PC-9 (cell line): ENCODE measurements at regions not wholly inside any gene's neighbourhood (a gene's known extent, or its start where the extent isn't known, plus 50 kb on each side); places are given as distances from the start of the nearest gene placed in this dataset.

Source experiments
- BruUV-seq: library from RNA; stranded (reverse); fragments of 400-500 nt; replicated peaks from 2 replicates; lab custom pipeline; 2021; lab: Mats Ljungman, UMichigan
- CTCF ChIA-PET: fragments of 300-600 bp; sonication (Branson Sonifier 250); formaldehyde crosslinking; loops from one replicate; lab custom pipeline; 2022; ENCODE audit warnings: antibody characterized with exemption; lab: Charles Lee
- POLR2A ChIA-PET: fragments of 300-600 bp; sonication (Branson Sonifier 250); formaldehyde crosslinking; loops from one replicate; lab custom pipeline; 2022; ENCODE audit warnings: antibody characterized with exemption; ENCODE audit not compliant: unreplicated experiment; lab: Charles Lee
- DNase-seq, 2 experiments: peaks; one replicate each; pipeline versions ENCODE4 v3.0.0 to v3.0.0-alpha.2; 2015 to 2022; ENCODE audit warnings: mixed read lengths in 1 of 2
- H2AFZ ChIP-seq: fragments of 200-600 bp; sonication (generic); 2 replicates; pipeline ENCODE4 v1.8.1; 2017; ENCODE audit warnings: antibody characterized with exemption
- H3F3A ChIP-seq: fragments of 200-600 bp; sonication (generic); 2 replicates; pipeline ENCODE4 v1.8.1; 2017; ENCODE audit warnings: antibody characterized with exemption, mild to moderate bottlenecking, low read depth; ENCODE audit not compliant: insufficient read depth
- H3K27ac ChIP-seq: fragments of 200-600 bp; sonication (generic); 2 replicates; pipeline ENCODE4 v1.6.1; 2016; ENCODE audit warnings: mixed run types
- H3K27me3 ChIP-seq: fragments of 200-600 bp; sonication (generic); 2 replicates; pipeline ENCODE4 v1.6.1; 2016; ENCODE audit warnings: low read depth, mixed run types; ENCODE audit not compliant: insufficient read depth
- H3K36me3 ChIP-seq: fragments of 200-600 bp; sonication (generic); 2 replicates; pipeline ENCODE4 v1.6.1; 2016; ENCODE audit warnings: low read depth, mixed run types
- H3K4me1 ChIP-seq: fragments of 200-600 bp; sonication (generic); replicated peaks from 2 replicates; pipeline ENCODE4 v1.6.1; 2016; ENCODE audit warnings: mixed run types; ENCODE audit not compliant: insufficient read depth
- H3K4me2 ChIP-seq: fragments of 200-600 bp; sonication (generic); 2 replicates; pipeline ENCODE4 v1.6.1; 2017; ENCODE audit warnings: mixed run types
- H3K4me3 ChIP-seq: fragments of 200-600 bp; sonication (generic); 2 replicates; pipeline ENCODE4 v1.6.1; 2016; ENCODE audit warnings: mixed run types
- H3K79me2 ChIP-seq: fragments of 200-600 bp; sonication (generic); 2 replicates; pipeline ENCODE4 v1.6.1; 2017; ENCODE audit warnings: low read depth, mixed run types
- H3K9me2 ChIP-seq: fragments of 200-600 bp; sonication (generic); 2 replicates; pipeline ENCODE4 v1.8.1; 2017; ENCODE audit warnings: mild to moderate bottlenecking; ENCODE audit not compliant: insufficient read depth
- H3K9me3 ChIP-seq: fragments of 200-600 bp; sonication (generic); 2 replicates; pipeline ENCODE4 v1.8.1; 2016; ENCODE audit warnings: low read depth; ENCODE audit not compliant: insufficient read depth
- H4K20me1 ChIP-seq: fragments of 200-600 bp; sonication (generic); 2 replicates; pipeline ENCODE4 v1.8.1; 2017; ENCODE audit not compliant: insufficient read depth
- CTCF ChIP-seq: fragments of 200-600 bp; sonication (generic); conservative IDR thresholded peaks from 2 replicates; pipeline ENCODE4 v1.6.1; 2017; ENCODE audit warnings: mixed run types, antibody characterized with exemption, mild to moderate bottlenecking, moderate library complexity
- EZH2 ChIP-seq: fragments of 200-600 bp; sonication (generic); IDR thresholded peaks from 2 replicates; pipeline ENCODE4 v1.8.0; 2017; ENCODE audit warnings: antibody characterized with exemption, low read depth
- intact Hi-C: fragments of 100-400 bp; cut with micrococcal nuclease; formaldehyde crosslinking; loops from one replicate; pipeline ENCODE4 v1.10.0; 2022; ENCODE audit not compliant: unreplicated experiment

DNA sequence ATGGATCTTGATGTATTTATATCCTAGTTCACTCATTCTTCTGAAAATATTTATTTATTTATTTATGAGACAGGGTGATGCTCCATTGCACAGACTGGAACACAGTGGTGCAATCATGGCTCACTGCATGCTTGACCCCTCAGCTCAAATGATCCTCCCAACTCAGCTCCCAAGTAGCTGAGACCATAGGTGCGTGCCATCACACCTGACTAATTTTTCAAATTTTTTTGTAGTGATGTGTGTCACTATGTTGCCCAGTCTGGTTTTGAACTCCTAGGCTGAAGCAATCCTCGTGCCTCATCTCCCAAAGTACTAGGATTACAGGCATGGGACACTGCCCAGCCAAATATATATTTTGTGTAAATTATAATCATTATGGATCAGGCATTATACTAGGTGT is 595.6 kb upstream of the ATP2B1 start:
- Histone ChIP-seq H3K27ac (no peak overlapping the region), H2AFZ (no peak overlapping the region), H3K4me2 (no peak overlapping the region), H3K36me3 (no peaks in the 10 kb centered on the region), H3K9me2 (no peaks in the 10 kb centered on the region), H3K79me2 (no peaks in the 10 kb centered on the region), H3K9me3 (no peaks in the 10 kb centered on the region), H3F3A (no peaks in the 10 kb centered on the region), H3K4me3 (no peak overlapping the region), H4K20me1 (no peaks in the 10 kb centered on the region), H3K4me1 (peaks cover 10% of the 10 kb centered on the region), H3K27me3 (no peaks in the 10 kb centered on the region)
- BruUV-seq, result no TSS peak
- no peak for TF ChIP-seq EZH2
- TF ChIP-seq CTCF, result no peak
- no peak for DNase-seq
- ChIA-PET POLR2A (no interaction called here), CTCF (no interaction called here)
- intact Hi-C loops, result no loop called here

GRCh38 chr12:90303771-90304170 is 595.1 kb upstream of the ATP2B1 start:
- H3F3A ChIP-seq, result no peaks in the 10 kb centered on the region
- H3K36me3 ChIP-seq, result no peaks in the 10 kb centered on the region
- DNase-seq, result no peak
- H3K4me2 ChIP-seq, result no peak overlapping the region
- no peaks in the 10 kb centered on the region for H3K9me3 ChIP-seq
- TF ChIP-seq EZH2 (no peak), CTCF (no peak)
- no peaks in the 10 kb centered on the region for H4K20me1 ChIP-seq
- H3K4me3 ChIP-seq, result no peak overlapping the region
- intact Hi-C loops, result no loop called here
- BruUV-seq, result no TSS peak
- H3K27ac ChIP-seq, result no peak overlapping the region
- POLR2A ChIA-PET, result no interaction called here
- H3K4me1 ChIP-seq, result peaks cover 10% of the 10 kb centered on the region
- CTCF ChIA-PET, result interaction anchor here (0.6 kb wide), 1 partner anchor 599 kb away, joined by 4 read pairs; no protein-coding TSS in a partner anchor
- H2AFZ ChIP-seq, result no peak overlapping the region
- H3K79me2 ChIP-seq, result no peaks in the 10 kb centered on the region
- no peaks in the 10 kb centered on the region for H3K27me3 ChIP-seq
- H3K9me2 ChIP-seq, result no peaks in the 10 kb centered on the region

DNA sequence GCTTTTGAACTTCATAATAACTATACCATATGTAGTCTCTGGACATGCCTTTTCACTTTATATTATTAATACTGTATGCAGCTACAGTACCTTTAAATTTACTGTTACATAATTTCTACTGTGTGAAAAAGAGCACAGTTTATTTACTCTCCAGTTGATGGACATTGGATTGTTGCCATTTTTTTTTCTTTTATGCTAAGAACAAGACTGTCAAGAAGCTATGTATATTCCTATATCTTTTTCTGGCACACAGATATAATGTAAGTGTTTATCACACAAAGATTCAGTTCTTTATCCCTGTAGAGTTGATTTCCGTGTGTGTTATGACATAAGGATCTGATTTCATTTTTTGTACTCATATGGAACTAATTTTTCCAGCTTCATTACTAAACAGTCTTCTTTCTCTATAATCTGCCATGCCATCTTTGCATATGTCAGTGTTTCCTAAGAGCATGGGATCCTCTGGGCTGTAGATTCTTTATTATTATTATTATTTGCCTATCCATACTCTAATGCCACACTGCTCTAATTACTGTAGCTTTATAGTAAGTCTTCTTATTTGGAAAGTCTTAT is 593.0 kb upstream of the ATP2B1 start:
- CTCF ChIA-PET, result no interaction called here
- POLR2A ChIA-PET, result interaction anchor here (0.5 kb wide), 1 partner anchor 507 kb away, joined by 3 read pairs; no protein-coding TSS in a partner anchor
- BruUV-seq, result no TSS peak

More for the DNA sequence above, 593.0 kb upstream of the ATP2B1 start:
- Histone ChIP-seq H3K79me2 (no peaks in the 10 kb centered on the region), H3K9me3 (no peaks in the 10 kb centered on the region), H3K4me2 (no peak overlapping the region), H3K27me3 (no peaks in the 10 kb centered on the region), H3F3A (no peaks in the 10 kb centered on the region), H3K27ac (no peak overlapping the region), H3K9me2 (no peaks in the 10 kb centered on the region), H3K4me3 (no peak overlapping the region), H3K4me1 (peaks cover 15% of the 10 kb centered on the region), H4K20me1 (no peaks in the 10 kb centered on the region), H3K36me3 (no peaks in the 10 kb centered on the region), H2AFZ (no peak overlapping the region)
- intact Hi-C loops, result no loop called here
- no peak for TF ChIP-seq EZH2
- no peak for TF ChIP-seq CTCF
- no peak for DNase-seq
